Keratinocyte (primary cell): ENCODE measurements at regions not wholly inside any gene's neighbourhood (a gene's known extent, or its start where the extent isn't known, plus 50 kb on each side); places are given as distances from the start of the nearest gene placed in this dataset.

Experiments
- DNase-seq: peaks from one replicate; pipeline ENCODE4 v3.0.0-alpha.2; 2011; ENCODE audit warnings: low read depth, missing footprints, low spot score
- FAIRE-seq: peaks from 2 replicates; lab custom pipeline; 2011; peaks lifted over from hg19 to GRCh38; lab: Jason Lieb, UNC
- H2AFZ ChIP-seq: 2 replicates; pipeline ENCODE4 v1.6.0; 2012; ENCODE audit warnings: low read length, control low read depth, inconsistent platforms; ENCODE audit not compliant: control insufficient read depth
- H3K27ac ChIP-seq: 2 replicates; pipeline ENCODE4 v1.5.1; 2011; ENCODE audit warnings: low read length; ENCODE audit not compliant: control insufficient read depth, insufficient read depth
- H3K27me3 ChIP-seq: 3 replicates; pipeline ENCODE4 v1.6.0; 2011; ENCODE audit warnings: low read length; ENCODE audit not compliant: control insufficient read depth, insufficient read depth; ENCODE audit errors: extremely low read depth
- H3K36me3 ChIP-seq, 2 experiments: 2 replicates in 1 of 2; 3 replicates in 1 of 2; pipeline ENCODE4 v1.5.1; 2011; ENCODE audit warnings: low read length in 2 of 2, mild to moderate bottlenecking in 1 of 2; ENCODE audit not compliant: control insufficient read depth in 2 of 2, insufficient read depth in 2 of 2; ENCODE audit errors: extremely low read depth in 1 of 2
- H3K4me1 ChIP-seq: 3 replicates; pipeline ENCODE4 v1.5.1; 2011; ENCODE audit warnings: low read length; ENCODE audit not compliant: control insufficient read depth, insufficient read depth; ENCODE audit errors: extremely low read depth
- H3K4me2 ChIP-seq: 3 replicates; pipeline ENCODE4 v1.6.0; 2011; ENCODE audit warnings: low read depth, low read length; ENCODE audit not compliant: control insufficient read depth, insufficient read depth; ENCODE audit errors: extremely low read depth
- H3K4me3 ChIP-seq, 3 experiments: fragments of 200-600 bp in 1 of 3; sonication (generic) in 1 of 3; 2 replicates in 2 of 3; 3 replicates in 1 of 3; pipeline ENCODE4 v1.5.1; 2011 to 2016; ENCODE audit warnings: low read length in 3 of 3, mild to moderate bottlenecking in 3 of 3, control low read depth in 2 of 3, inconsistent platforms in 1 of 3, low read depth in 1 of 3, mixed read lengths in 1 of 3, mixed run types in 1 of 3, moderate library complexity in 1 of 3; ENCODE audit not compliant: control insufficient read depth in 2 of 3, insufficient read depth in 2 of 3; ENCODE audit errors: extremely low read depth in 1 of 3
- H3K79me2 ChIP-seq: 2 replicates; pipeline ENCODE4 v1.6.0; 2012; ENCODE audit warnings: low read length; ENCODE audit not compliant: control insufficient read depth, insufficient read depth
- H3K9ac ChIP-seq: 3 replicates; pipeline ENCODE4 v1.6.0; 2011; ENCODE audit warnings: low read length; ENCODE audit not compliant: control insufficient read depth, insufficient read depth; ENCODE audit errors: extremely low read depth
- H3K9me1 ChIP-seq: 3 replicates; pipeline ENCODE4 v1.6.0; 2011; ENCODE audit warnings: low read length; ENCODE audit not compliant: control insufficient read depth, insufficient read depth; ENCODE audit errors: extremely low read depth
- H3K9me3 ChIP-seq: 2 replicates; pipeline ENCODE4 v1.5.1; 2012; ENCODE audit warnings: low read depth, low read length; ENCODE audit not compliant: control insufficient read depth
- H4K20me1 ChIP-seq: 3 replicates; pipeline ENCODE4 v1.6.0; 2011; ENCODE audit warnings: low read length; ENCODE audit not compliant: control insufficient read depth, insufficient read depth; ENCODE audit errors: extremely low read depth
- CTCF ChIP-seq, 3 experiments: IDR thresholded peaks in 1 of 3; conservative IDR thresholded peaks in 1 of 3; optimal IDR thresholded peaks in 1 of 3; 2 replicates in 2 of 3; 3 replicates in 1 of 3; pipeline versions ENCODE3 to v1.5.1; 2011; ENCODE audit warnings: low read length in 3 of 3, mild to moderate bottlenecking in 3 of 3, moderate library complexity in 2 of 3, control low read depth in 1 of 3, inconsistent platforms in 1 of 3; ENCODE audit not compliant: insufficient read depth in 2 of 3; ENCODE audit errors: extremely low read depth in 1 of 3
- EZH2 ChIP-seq: IDR thresholded peaks from one replicate; pipeline ENCODE4 v1.6.1; 2012; ENCODE audit warnings: inconsistent platforms, mild to moderate bottlenecking, low read length, moderate library complexity
- dilution Hi-C: fragments of 300-500 bp; cut with MboI; formaldehyde crosslinking; loops from one replicate; pipeline ENCODE4 v1.7.0; 2020; ENCODE audit warnings: low sequenced_read_pairs; ENCODE audit not compliant: extremely low pct_ligation_motif_present

- Histone ChIP-seq H3K9ac (no peak overlapping the region), H3K4me1 (no peaks in the 10 kb centered on the region), H3K36me3 (no peaks in the 10 kb centered on the region), H3K9me1 (no peaks in the 10 kb centered on the region), H3K79me2 (no peaks in the 10 kb centered on the region), H3K4me2 (no peak overlapping the region), H3K9me3 (no peaks in the 10 kb centered on the region), H3K27me3 (no peaks in the 10 kb centered on the region), H3K27ac (no peak overlapping the region), H2AFZ (no peak overlapping the region), H3K4me3 (no peak overlapping the region), H4K20me1 (no peaks in the 10 kb centered on the region)
- dilution Hi-C loops, result no loop called here
- FAIRE-seq (no peak), DNase-seq (no peak)
- TF ChIP-seq CTCF (optimal IDR thresholded peaks at IDR 0.05 in 1 of 3, IDR thresholded peaks at IDR 0.05 in 1 of 3, conservative IDR thresholded peaks at IDR 0.05 in 1 of 3; ENCODE audit: extremely low read depth in 1 of 3, insufficient read depth in 2 of 3, low read length in 3 of 3) (no peak), EZH2 (no peak)
Measured at GRCh38 chr5:159400476-159400875, 70.2 kb upstream of the IL12B start.

DNA sequence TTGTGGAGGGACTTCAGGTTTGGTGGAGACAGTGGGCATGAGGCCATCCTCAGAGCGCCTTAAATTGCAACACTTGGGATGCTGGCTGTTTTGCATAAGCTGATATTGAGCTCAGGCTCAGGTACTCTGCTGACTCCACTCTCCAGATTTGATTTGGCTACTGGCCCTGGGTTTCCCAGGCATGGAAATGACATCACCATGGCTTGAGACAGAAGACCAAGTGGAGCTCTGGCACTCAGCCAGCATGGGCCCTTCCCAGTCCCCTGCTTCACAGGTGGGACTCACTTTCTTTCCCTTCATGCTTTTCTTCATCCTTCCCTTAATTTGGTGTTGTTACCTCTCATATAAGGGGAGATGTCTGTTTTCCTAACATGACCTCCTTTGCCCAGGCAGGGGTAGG, 72.0 kb upstream of the IL12B start:
- no peak for DNase-seq
- H3K4me2 ChIP-seq, result no peak overlapping the region
- no peak overlapping the region for H3K4me3 ChIP-seq
- H3K36me3 ChIP-seq, result no peaks in the 10 kb centered on the region
- no peaks in the 10 kb centered on the region for H3K4me1 ChIP-seq
- H2AFZ ChIP-seq, result no peak overlapping the region
- H3K79me2 ChIP-seq, result no peaks in the 10 kb centered on the region
- H3K27me3 ChIP-seq, result no peaks in the 10 kb centered on the region
- no peak for FAIRE-seq
- dilution Hi-C loops, result no loop called here
- H3K9ac ChIP-seq, result no peak overlapping the region
- no peak overlapping the region for H3K27ac ChIP-seq
- no peaks in the 10 kb centered on the region for H4K20me1 ChIP-seq
- no peaks in the 10 kb centered on the region for H3K9me3 ChIP-seq
- H3K9me1 ChIP-seq, result no peaks in the 10 kb centered on the region
- TF ChIP-seq CTCF (optimal IDR thresholded peaks at IDR 0.05 in 1 of 3, IDR thresholded peaks at IDR 0.05 in 1 of 3, conservative IDR thresholded peaks at IDR 0.05 in 1 of 3; ENCODE audit: extremely low read depth in 1 of 3, insufficient read depth in 2 of 3, low read length in 3 of 3), result no peak
- no peak for TF ChIP-seq EZH2
